Testis (tissue), 2 donors: ENCODE measurements at regions not wholly inside any gene's neighbourhood (a gene's known extent, or its start where the extent isn't known, plus 50 kb on each side); places are given as distances from the start of the nearest gene placed in this dataset.

Source experiments
- POLR2A ChIP-seq: fragments of 450-650 bp; IDR thresholded peaks from one replicate; pipeline ENCODE4 v1.6.1; 2017; ENCODE audit warnings: antibody characterized with exemption, mild to moderate bottlenecking, moderate library complexity
- TF ChIP-seq, protein P1 (sequence below), 3 experiments: fragments of 450-650 bp in 2 of 3; fragments of 200-600 bp in 1 of 3; sonication (generic) in 1 of 3; IDR thresholded peaks; one replicate each; pipeline ENCODE4 v1.5.1; 2016 to 2019; ENCODE audit warnings: antibody characterized with exemption in 3 of 3, mild to moderate bottlenecking in 2 of 3, moderate library complexity in 1 of 3

DNA sequence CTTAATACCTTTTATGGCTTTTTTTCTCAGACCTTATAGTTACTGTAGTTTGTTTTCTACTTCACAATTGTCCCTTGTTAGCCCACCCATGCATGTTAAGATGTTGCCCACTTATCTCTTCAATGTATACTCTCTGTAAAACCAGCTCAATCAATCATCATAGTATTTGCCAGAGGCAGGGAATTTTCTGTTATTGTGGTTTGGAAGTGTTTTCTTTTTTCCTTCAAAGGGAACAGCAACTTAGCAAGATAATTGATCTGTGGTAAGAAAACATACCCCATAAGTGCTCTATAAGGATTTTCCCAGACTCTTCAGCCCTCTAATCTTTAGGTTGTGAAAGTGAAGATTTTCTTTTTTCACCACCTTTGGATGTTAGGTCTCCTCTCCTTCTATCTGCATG, 76.7 kb upstream of the SYT9 start:
- TF ChIP-seq, protein P1, sequence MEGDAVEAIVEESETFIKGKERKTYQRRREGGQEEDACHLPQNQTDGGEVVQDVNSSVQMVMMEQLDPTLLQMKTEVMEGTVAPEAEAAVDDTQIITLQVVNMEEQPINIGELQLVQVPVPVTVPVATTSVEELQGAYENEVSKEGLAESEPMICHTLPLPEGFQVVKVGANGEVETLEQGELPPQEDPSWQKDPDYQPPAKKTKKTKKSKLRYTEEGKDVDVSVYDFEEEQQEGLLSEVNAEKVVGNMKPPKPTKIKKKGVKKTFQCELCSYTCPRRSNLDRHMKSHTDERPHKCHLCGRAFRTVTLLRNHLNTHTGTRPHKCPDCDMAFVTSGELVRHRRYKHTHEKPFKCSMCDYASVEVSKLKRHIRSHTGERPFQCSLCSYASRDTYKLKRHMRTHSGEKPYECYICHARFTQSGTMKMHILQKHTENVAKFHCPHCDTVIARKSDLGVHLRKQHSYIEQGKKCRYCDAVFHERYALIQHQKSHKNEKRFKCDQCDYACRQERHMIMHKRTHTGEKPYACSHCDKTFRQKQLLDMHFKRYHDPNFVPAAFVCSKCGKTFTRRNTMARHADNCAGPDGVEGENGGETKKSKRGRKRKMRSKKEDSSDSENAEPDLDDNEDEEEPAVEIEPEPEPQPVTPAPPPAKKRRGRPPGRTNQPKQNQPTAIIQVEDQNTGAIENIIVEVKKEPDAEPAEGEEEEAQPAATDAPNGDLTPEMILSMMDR (IDR thresholded peaks at IDR 0.05), result no peak
- no peak for TF ChIP-seq POLR2A
